ENCODE measurements at regions not wholly inside any gene's neighbourhood (a gene's known extent, or its start where the extent isn't known, plus 50 kb on each side); places are given as distances from the start of the nearest gene placed in this dataset.

- H3K4me3 ChIP-seq (ENCODE audit: low read depth, low read length) = no peak overlapping the region
- no peak for DNase-seq (ENCODE audit: low read depth)
- no peak for TF ChIP-seq CTCF (conservative IDR thresholded peaks at IDR 0.05; ENCODE audit: low read depth, low read length)
Measured at GRCh38 chr15:37452498-37452897, 352.1 kb upstream of the MEIS2 start.

GRCh38 chr15:37480482-37480881 is 380.1 kb upstream of the MEIS2 start:
- H3K4me3 ChIP-seq (ENCODE audit: low read depth, low read length) = no peak overlapping the region
- no peak for TF ChIP-seq CTCF (conservative IDR thresholded peaks at IDR 0.05; ENCODE audit: low read depth, low read length)
- no peak for DNase-seq (ENCODE audit: low read depth)

- DNase-seq (ENCODE audit: low read depth) = no peak
- H3K4me3 ChIP-seq (ENCODE audit: low read depth, low read length) = no peak overlapping the region
- TF ChIP-seq CTCF (conservative IDR thresholded peaks at IDR 0.05; ENCODE audit: low read depth, low read length) = no peak
Measured at GRCh38 chr15:37481126-37481525, 380.8 kb upstream of the MEIS2 start.

- H3K4me3 ChIP-seq (ENCODE audit: low read depth, low read length) = no peak overlapping the region
- TF ChIP-seq CTCF (conservative IDR thresholded peaks at IDR 0.05; ENCODE audit: low read depth, low read length) = no peak
- DNase-seq (ENCODE audit: low read depth) = no peak
Measured at GRCh38 chr15:37483779-37484178, 383.4 kb upstream of the MEIS2 start.

- H3K4me3 ChIP-seq (ENCODE audit: low read depth, low read length) = no peak overlapping the region
- no peak for TF ChIP-seq CTCF (conservative IDR thresholded peaks at IDR 0.05; ENCODE audit: low read depth, low read length)
- DNase-seq (ENCODE audit: low read depth) = no peak
Measured at GRCh38 chr15:37485056-37485455, 384.7 kb upstream of the MEIS2 start.

GRCh38 chr15:37490707-37491106 is 390.4 kb upstream of the MEIS2 start:
- no peak for DNase-seq (ENCODE audit: low read depth)
- TF ChIP-seq CTCF (conservative IDR thresholded peaks at IDR 0.05; ENCODE audit: low read depth, low read length) = no peak
- H3K4me3 ChIP-seq (ENCODE audit: low read depth, low read length) = no peak overlapping the region

GRCh38 chr15:37516621-37517020 is 416.3 kb upstream of the MEIS2 start:
- no peak for DNase-seq (ENCODE audit: low read depth)
- no peak for TF ChIP-seq CTCF (conservative IDR thresholded peaks at IDR 0.05; ENCODE audit: low read depth, low read length)
- H3K4me3 ChIP-seq (ENCODE audit: low read depth, low read length) = no peak overlapping the region

Measured in choroid plexus epithelial cell (primary cell).